ENCODE measurements at regions not wholly inside any gene's neighbourhood (a gene's known extent, or its start where the extent isn't known, plus 50 kb on each side); places are given as distances from the start of the nearest gene placed in this dataset.
"Not testable (repeated sequence)": the region's sequence is repeated elsewhere in the genome, so short reads cannot be mapped to it uniquely, and the experiment has no call there.

- DNase-seq = no peak
Measured at GRCh38 chr3:10667901-10668476, 148.0 kb upstream of the SLC6A11 start.

DNA sequence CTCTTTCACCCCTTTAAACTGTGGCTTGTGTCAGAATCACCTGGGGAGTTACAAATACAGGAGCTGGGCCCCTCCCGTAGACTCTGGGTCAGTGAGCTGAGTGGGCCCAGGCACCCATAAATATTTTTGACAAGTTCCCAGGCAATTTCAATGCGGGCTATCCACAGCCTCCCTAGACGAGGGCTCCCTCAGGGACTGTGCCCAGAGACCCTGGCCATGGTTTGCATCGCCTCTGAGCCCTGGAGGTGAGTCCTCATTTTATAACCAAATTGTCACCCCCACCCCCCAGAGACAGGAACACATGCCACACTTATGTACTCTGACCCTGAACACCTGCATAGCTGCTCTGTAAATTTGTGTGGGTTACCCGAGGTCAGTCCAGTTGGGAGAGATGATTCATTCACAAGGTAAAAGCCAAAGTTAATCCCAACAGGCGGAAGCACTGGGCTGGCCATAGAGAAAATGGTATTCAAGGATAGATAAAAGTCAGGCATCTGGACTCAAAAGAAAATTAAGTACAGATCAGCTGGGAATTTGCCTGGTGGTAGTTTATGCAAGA lies 146.5 kb upstream of the SLC6A11 start:
- DNase-seq = no peak

GRCh38 chr3:10672422-10672821 lies 143.6 kb upstream of the SLC6A11 start:
- no peak for DNase-seq

- DNase-seq = no peak
Measured at GRCh38 chr3:10674578-10674977, 141.4 kb upstream of the SLC6A11 start.

- no peak for DNase-seq
Measured at GRCh38 chr3:10676905-10677304, 139.1 kb upstream of the SLC6A11 start.

DNA sequence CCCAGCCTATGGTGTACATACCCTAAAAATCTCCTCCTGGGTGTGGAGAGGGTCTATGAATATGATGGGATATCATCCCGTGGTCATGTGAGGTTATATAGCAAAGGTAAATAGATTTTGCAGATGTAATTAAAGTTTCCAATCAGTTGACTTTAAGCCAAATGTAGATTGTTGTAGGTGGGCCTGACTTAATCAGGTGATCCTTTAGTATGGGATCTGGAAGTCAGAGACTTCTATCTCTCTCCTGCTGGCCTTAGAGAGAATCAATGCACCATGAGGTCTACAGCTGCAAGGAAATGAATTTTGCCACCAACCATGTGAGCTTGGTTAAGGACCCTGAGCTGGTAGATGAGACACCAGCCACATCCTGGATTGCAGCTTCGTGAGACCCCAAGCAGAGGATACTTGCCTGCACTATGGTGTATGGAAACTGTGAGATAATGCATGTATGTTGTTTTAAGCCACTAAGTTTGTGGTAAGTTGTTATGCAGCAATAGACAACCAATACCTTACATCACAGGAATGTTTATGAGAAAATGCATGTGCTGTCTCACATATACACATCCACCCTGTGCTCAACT lies 137.1 kb upstream of the SLC6A11 start:
- no peak for DNase-seq

- DNase-seq = no peak
Measured at GRCh38 chr3:10680796-10681195, 135.2 kb upstream of the SLC6A11 start.

GRCh38 chr3:10682692-10683091 lies 133.3 kb upstream of the SLC6A11 start:
- no peak for DNase-seq

DNA sequence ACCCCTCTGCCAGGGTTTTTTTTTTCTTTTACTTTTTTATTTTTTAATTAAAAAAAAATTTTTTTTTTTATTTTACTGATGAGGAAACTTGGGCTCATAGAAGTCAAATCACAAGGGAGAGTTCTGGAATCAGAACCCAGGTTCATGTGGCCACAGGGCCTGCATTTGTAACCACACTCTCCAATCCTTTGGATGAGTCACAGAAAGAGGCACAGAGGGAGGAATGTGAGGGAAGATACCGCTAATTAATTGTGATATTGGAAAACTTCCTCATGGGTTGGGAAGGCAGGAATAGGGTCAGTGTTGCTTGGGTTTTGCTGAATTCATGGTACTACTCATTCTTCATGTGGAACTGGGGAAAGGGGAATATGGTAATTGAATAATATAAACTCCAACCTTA lies 132.9 kb upstream of the SLC6A11 start:
- no peak for DNase-seq

DNA sequence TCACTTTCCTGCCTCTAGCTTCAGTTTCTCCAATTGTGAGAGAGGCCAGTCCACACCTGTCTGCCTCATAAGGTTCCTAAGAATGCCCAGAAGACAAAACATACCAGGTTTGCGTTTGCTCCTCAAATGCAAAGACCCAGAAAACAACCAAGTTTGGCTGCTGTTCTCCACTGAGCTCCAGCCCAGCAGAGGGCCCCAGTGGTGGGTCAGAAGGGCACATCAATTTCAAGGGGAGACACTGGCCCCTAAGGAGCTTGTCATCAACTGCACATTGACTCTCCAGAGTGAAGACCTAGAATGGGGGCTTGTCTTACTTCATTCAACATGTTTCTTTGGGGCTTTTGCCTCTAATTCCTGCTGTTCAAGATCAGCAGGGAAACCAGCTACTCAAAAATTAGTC lies 127.9 kb upstream of the SLC6A11 start:
- DNase-seq = no peak

DNA sequence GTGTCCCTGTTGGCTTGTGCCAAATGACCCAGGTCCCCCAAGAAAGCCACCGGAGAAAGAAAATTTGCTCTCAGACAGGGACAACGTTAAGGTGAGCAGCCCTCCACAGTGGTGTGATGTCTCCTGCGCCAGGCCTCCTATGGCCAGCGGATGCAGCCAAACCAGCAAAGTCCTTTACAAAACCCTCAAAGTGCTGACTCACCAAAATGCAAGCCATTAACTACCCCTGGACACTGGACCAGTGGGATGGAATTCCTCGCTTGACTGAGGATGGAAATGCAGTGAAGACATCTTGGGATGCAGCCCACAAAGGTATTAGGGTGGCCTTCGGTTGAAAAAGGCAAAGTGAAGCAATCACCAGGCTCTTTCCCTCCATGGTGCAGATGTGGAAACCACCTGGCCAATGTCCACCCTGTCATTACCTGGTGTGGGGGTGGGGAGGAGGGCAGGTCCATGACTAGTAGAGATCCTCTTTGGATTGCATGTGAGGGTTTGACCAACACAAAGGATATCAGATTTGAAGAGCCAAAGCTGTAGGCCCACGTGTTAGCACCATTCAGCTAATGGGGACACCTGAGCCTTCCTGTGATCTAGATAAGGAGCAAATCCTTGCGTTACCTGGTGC lies 127.4 kb upstream of the SLC6A11 start:
- DNase-seq = no peak

DNA sequence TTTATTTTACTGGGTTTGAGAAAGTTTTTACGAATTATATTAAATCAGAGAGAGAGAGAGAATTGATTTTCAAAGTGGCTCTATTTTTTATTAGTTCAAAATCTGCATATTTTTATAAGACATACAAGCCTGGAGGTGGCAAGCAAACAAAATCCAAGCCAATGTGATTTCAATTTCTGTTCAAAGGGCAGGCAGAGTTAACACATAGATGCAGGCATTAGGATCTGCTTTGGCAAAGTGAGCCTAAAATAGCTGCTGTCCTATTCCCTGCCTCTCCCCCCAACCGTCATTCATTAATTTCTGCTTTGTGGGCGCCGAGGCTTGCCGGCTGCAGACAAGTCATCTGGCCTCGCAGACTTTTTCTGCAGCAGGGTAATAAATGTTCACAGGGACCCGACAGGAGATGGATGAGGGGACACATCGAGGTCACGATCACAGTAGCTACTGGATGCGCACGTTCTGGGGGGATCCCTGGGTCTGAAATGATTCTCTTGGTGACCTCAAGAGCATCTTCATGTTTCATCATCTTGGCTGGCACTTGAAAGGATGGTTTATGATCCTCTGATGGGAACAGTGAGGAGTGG lies 123.9 kb upstream of the SLC6A11 start:
- DNase-seq = no peak

GRCh38 chr3:10693457-10693856 lies 122.6 kb upstream of the SLC6A11 start:
- DNase-seq = no peak

DNA sequence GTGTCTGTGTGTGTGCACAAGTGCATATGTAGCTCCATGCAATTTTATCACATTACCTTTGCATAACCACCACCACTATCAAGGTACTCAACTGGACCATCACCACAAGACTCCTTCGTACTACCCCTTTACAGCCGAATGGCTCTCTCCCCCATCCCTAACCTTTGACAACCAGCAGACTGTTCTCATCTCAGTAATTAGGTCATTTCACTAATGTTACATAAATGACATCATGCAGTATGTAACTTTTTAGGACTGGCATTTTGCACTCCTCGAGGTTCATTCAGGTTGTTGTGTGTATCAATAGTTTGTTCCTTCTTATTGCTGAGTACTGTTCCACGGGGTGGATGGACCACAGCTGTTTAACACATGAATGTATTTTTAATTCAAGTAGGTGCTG lies 121.8 kb upstream of the SLC6A11 start:
- DNase-seq = no peak

DNA sequence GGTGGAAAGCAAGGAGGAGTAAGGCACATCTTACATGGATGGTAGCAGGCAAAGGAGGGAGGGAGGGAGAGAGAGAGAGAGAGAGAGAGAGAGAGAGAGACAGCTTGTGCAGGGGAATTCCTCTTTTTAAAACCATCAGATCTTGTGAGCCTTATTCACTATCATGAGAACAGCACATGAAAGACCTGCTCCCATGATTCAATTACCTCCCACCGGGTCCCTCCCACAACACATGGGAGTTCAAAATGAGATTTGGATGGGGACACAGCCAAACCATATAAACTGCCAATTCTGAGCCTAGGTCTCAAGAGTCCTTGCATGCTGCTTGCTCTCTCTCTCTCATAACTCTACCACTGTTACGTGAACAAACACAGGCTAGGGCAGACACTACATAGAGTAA lies 120.8 kb upstream of the SLC6A11 start:
- not testable (repeated sequence) for DNase-seq

GRCh38 chr3:10695595-10696285 lies 120.3 kb upstream of the SLC6A11 start:
- DNase-seq = no peak

DNA sequence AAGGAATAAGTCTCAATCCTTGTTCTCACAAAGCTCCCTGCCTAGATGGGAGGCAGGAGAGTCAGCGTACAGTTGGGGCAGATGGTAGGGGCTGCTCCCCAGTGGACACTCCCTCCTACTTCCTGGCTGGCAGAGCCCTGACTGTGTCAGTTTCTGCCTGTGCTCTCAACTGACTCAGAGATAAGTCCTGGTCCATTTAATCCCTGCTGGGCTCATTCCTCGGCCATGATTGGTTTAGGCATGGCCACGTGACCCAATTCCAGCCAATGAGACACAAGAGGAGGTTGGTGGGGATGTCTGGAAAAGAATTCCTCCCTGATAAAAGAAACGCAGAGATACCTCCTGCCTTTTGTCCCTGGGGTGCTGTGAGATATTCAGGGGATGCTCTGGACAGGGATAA lies 118.1 kb upstream of the SLC6A11 start:
- no peak for DNase-seq

DNA sequence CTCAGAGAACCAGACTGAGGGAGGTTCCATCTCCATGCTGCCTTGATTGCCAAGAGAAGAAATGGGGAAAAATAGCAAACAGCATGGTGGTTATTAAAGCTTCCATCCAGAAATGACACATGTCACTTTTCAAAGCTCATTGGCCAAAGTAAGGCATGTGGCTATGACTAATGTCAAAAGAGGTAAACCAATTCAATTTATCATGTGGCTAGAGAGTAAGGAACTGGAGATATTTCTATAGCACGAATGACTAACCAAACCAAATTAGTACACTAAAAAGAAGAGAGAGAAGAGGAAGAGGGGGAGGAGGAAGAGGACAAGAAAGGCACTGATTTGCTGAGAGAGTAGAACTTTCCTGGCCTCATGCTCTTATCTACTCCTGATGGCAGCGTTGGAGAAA lies 115.2 kb upstream of the SLC6A11 start:
- no peak for DNase-seq

DNA sequence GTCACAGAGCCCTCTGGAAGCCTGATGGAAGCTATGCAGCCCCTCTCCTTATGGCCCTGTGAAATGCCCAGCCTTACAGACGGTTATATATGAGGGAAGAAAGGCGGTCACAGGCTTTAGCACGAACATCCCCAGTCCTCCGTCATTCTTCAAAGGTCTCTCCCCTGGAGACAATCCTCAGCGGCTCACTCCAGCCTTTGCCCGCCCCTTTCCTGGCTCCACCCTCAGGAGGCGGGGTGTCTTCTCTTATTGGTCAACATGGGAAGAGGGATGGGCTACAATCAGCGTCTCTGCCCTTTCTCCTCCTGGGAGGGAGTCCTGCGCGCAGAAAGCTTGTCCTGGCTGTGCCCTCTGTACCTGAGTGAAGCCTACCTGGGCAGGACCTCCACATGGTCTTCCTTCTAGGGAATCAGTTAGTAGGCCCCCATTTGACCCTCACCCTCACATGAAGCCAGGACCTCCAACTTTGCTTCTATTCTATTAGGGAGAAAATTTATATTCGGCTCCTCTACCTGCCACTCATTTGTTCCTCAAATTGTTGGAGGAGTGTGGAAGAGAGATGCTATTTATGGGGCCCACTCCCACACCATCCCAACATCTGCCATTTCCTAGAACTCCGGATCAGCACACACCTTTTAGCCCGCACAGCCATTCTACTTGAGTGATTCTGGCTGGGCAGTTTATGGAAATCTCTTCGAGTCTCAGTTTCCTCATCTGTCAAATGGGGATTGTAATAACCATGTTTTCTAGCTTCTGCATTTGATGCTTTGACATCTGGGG lies 112.9 kb upstream of the SLC6A11 start:
- DNase-seq = no peak

- no peak for DNase-seq
Measured at GRCh38 chr3:10703875-10704274, 112.2 kb upstream of the SLC6A11 start.

DNA sequence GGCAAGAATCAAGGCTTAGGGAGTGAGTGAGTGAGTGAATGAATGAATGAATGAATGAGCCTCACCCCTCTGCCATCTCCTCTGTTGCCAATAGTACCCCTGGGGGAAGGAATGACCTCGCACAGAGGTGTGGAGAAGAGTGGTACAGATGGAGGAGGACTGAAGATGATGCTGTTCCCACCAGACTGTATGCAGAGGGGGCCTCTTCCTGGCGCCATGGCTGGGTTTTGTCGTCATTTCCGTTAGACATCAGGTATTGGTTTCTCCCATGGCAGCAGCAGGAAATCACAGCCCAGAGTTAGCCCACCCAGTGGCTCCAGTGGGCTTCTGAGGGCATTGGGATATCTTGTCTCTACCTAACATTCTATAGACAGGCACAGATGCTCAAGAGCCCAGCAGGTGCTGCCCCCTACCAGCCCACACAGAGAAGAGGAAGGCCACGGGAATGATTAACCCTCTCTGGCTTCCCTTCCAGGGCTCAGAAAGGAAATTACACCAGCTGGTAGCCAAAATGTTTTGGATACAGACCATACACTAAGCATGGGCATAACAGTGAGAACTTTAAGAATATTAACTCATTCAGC lies 109.8 kb upstream of the SLC6A11 start:
- no peak for DNase-seq

DNA sequence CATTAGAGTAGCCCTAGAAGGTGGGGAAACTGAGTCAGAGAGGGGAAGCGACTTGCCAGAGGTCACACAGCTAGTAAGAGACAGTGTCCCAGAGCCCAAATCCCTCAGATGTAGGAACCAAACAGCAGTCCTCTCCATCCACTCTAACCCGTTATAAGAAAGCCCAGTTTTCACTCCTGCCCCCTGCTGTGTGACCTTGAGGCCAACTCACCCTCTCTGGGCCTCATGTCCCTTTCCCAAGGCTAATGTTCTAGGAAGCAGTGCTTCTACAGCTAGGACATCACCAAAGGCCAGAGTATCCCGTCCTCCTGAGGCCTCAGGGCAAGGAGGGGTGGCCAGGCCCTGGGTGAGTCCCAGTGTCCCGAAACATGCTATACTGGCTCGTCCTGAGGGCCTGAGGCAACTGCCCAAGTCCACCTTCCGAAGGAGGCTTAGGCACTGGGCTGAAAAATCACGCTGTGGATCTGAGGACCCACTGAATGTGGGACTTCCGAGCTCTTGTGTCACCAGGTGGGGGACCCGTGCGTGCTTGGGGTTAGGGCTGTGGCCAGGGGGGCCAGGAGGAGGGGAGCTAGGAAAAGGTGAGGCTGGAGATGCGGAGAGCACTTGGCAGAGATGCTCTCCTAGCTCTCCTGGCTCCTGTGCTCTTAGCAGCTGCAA lies 109.2 kb upstream of the SLC6A11 start:
- no peak for DNase-seq
